Uterus (tissue), 2 donors: ENCODE measurements at regions not wholly inside any gene's neighbourhood (a gene's known extent, or its start where the extent isn't known, plus 50 kb on each side); places are given as distances from the start of the nearest gene placed in this dataset.

Experiments
- CTCF ChIP-seq, 4 experiments: fragments of 200-600 bp in 2 of 4; fragments of 450-650 bp in 2 of 4; sonication (generic) in 2 of 4; IDR thresholded peaks; one replicate each; pipeline ENCODE4 v1.5.1; 2016 to 2019; ENCODE audit warnings: antibody characterized with exemption in 4 of 4, mild to moderate bottlenecking in 2 of 4, moderate library complexity in 1 of 4
- POLR2A ChIP-seq, 2 donors: fragments of 450-650 bp; IDR thresholded peaks; one replicate each; pipeline ENCODE4 v1.6.1; 2016; ENCODE audit warnings: antibody characterized with exemption in 2 of 2, mild to moderate bottlenecking in 1 of 2, moderate library complexity in 1 of 2

- TF ChIP-seq POLR2A (IDR thresholded peaks at IDR 0.05): no peak
- TF ChIP-seq CTCF (IDR thresholded peaks at IDR 0.05): no peak
Observed at GRCh38 chr10:64086083-64086767, 565.0 kb downstream of the REEP3 start.
